ENCODE measurements at regions not wholly inside any gene's neighbourhood (a gene's known extent, or its start where the extent isn't known, plus 50 kb on each side); places are given as distances from the start of the nearest gene placed in this dataset.

GRCh38 chr15:26051761-26052675 lies 188.9 kb upstream of the ATP10A start:
- 64 to 76% methylated on average over 14 of the region's 14 CpGs for WGBS, 2 donors
- H3K4me3 ChIP-seq: no peak overlapping the region
- no peaks in the 10 kb centered on the region for H3K36me3 ChIP-seq (replicated peaks in 1 of 2; ENCODE audit: insufficient read depth in 1 of 2, low read depth in 2 of 2)
- H3K9me3 ChIP-seq: no peaks in the 10 kb centered on the region
- DNase-seq: no peak
- H3K27me3 ChIP-seq: no peaks in the 10 kb centered on the region
- intact Hi-C loops (cut with DNase I): no loop called here
- no peak overlapping the region for H3K27ac ChIP-seq
- no peak for ATAC-seq
- TF ChIP-seq CTCF (IDR thresholded peaks at IDR 0.05) (no peak), POLR2A (IDR thresholded peaks at IDR 0.05) (no peak)
- no peaks in the 10 kb centered on the region for H3K4me1 ChIP-seq

DNA sequence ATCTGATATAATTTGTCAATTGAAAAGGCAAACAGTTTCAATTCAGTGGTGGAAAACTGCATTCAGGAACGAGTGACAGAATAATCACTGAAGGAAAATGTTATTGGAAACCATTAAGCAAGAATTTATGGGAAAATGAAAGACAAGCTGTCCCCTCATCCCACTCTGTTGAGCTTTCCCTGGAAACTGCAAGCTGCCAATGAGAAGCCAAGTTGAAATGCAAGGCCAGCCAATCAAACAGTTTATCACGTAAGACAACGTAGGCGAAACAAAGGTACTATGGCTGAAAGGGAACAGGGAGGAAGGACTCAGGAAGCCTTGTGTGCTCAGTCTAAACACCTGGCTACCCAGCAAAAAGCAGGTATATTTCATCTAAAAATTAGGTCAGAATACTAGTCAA lies 187.9 kb upstream of the ATP10A start:
- 21 to 58% methylated on average over 4 of the region's 4 CpGs for WGBS, 2 donors
- TF ChIP-seq POLR2A (IDR thresholded peaks at IDR 0.05): no peak
- no peak for TF ChIP-seq CTCF (IDR thresholded peaks at IDR 0.05)
- no peaks in the 10 kb centered on the region for H3K36me3 ChIP-seq (replicated peaks in 1 of 2; ENCODE audit: insufficient read depth in 1 of 2, low read depth in 2 of 2)
- no peak for DNase-seq
- no peaks in the 10 kb centered on the region for H3K9me3 ChIP-seq
- no peaks in the 10 kb centered on the region for H3K27me3 ChIP-seq
- intact Hi-C loops (cut with DNase I): no loop called here
- H3K4me3 ChIP-seq: no peak overlapping the region
- ATAC-seq: no peak
- H3K27ac ChIP-seq: no peak overlapping the region
- H3K4me1 ChIP-seq: no peaks in the 10 kb centered on the region

GRCh38 chr15:26049900-26050657 lies 187.0 kb upstream of the ATP10A start:
- intact Hi-C loops (cut with DNase I): no loop called here
- DNase-seq (no peak), ATAC-seq (no peak)
- H3K36me3 ChIP-seq (replicated peaks in 1 of 2; ENCODE audit: insufficient read depth in 1 of 2, low read depth in 2 of 2): no peaks in the 10 kb centered on the region
- no peaks in the 10 kb centered on the region for H3K4me1 ChIP-seq
- no peaks in the 10 kb centered on the region for H3K27me3 ChIP-seq
- TF ChIP-seq CTCF (IDR thresholded peaks at IDR 0.05): no peak
- TF ChIP-seq POLR2A (IDR thresholded peaks at IDR 0.05): no peak
- H3K4me3 ChIP-seq: no peak overlapping the region
- 47 to 48% methylated on average over 9 of the region's 9 CpGs for WGBS, 2 donors
- H3K9me3 ChIP-seq: no peaks in the 10 kb centered on the region
- no peak overlapping the region for H3K27ac ChIP-seq

DNA sequence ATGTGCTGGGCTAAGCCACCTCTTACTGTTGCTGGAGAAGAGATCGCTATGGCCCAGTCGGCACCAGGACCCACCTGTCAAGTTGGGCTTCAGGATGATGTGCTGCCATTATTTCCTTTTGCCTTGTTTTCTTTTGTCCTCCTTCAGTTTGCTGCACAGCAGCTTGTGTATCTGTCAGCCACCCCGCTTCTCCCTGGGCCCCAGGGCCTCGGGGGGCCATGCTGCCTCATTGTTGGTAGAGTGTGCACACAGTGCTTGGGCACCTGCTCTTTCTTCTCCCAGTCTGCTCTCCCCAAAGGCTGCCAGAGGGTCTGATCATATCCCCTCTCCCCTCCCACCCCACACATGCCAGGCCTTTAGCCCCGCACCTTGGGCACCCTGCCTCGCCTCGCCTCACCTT lies 185.5 kb upstream of the ATP10A start:
- Histone ChIP-seq H3K4me1 (no peaks in the 10 kb centered on the region), H3K9me3 (no peaks in the 10 kb centered on the region), H3K27me3 (peaks cover 0 to 4% of the 10 kb centered on the region in 2 donors), H3K36me3 (replicated peaks in 1 of 2; ENCODE audit: insufficient read depth in 1 of 2, low read depth in 2 of 2) (no peaks in the 10 kb centered on the region), H3K4me3 (no peak overlapping the region), H3K27ac (no peak overlapping the region)
- DNase-seq (no peak), ATAC-seq (no peak)
- WGBS, 2 donors: 88 to 92% methylated on average over 7 of the region's 7 CpGs
- intact Hi-C loops (cut with DNase I): no loop called here
- TF ChIP-seq POLR2A (IDR thresholded peaks at IDR 0.05) (no peak), CTCF (IDR thresholded peaks at IDR 0.05) (no peak)

Data from body of pancreas (tissue), 4 donors.